GM12872 (cell line): ENCODE measurements at regions not wholly inside any gene's neighbourhood (a gene's known extent, or its start where the extent isn't known, plus 50 kb on each side); places are given as distances from the start of the nearest gene placed in this dataset.

Source experiments
- TF ChIP-seq, protein P1 (sequence below): IDR thresholded peaks from 3 replicates; pipeline ENCODE4 v1.5.1; 2011; ENCODE audit warnings: low read depth, mild to moderate bottlenecking, low read length, moderate library complexity; ENCODE audit not compliant: insufficient read depth

DNA sequence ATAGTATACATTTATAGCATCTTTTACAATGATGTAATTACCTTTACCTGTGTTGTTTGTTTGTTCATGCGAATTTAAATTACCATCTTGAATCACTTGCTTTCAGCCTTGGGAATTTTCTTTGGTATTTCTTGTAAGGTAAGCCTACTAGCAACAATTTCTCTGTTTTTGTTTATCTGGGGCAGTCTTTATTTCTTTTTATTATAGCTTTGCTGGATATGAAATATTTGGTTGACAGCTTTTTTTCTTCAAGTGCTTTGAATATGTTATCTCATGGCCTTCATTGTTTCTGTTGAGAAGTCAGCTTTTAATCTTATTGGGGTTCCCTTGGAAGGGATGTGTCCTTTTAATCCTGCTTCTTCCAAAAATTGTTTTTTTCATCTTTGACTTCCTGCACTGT is 292.8 kb upstream of the EDA2R start:
- TF ChIP-seq, protein P1, sequence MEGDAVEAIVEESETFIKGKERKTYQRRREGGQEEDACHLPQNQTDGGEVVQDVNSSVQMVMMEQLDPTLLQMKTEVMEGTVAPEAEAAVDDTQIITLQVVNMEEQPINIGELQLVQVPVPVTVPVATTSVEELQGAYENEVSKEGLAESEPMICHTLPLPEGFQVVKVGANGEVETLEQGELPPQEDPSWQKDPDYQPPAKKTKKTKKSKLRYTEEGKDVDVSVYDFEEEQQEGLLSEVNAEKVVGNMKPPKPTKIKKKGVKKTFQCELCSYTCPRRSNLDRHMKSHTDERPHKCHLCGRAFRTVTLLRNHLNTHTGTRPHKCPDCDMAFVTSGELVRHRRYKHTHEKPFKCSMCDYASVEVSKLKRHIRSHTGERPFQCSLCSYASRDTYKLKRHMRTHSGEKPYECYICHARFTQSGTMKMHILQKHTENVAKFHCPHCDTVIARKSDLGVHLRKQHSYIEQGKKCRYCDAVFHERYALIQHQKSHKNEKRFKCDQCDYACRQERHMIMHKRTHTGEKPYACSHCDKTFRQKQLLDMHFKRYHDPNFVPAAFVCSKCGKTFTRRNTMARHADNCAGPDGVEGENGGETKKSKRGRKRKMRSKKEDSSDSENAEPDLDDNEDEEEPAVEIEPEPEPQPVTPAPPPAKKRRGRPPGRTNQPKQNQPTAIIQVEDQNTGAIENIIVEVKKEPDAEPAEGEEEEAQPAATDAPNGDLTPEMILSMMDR: no peak

DNA sequence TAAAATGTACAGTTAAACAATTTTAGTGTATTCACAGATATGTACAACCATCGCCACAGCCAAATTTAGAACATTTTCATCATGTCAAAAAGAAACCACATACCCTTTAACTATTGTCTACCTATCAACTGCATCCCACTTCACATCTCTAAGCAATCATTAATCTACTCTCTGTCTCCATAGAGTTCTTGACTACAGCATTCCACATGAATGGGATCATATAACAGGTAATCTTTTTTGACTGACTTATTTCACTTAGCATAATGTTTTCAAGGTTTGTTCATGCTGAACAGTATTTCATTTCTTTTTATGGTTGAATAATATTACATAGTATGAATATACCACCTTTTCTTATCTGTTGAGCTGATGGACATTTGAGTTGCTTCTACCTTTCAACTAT is 281.4 kb upstream of the EDA2R start:
- TF ChIP-seq, protein P1: no peak

DNA sequence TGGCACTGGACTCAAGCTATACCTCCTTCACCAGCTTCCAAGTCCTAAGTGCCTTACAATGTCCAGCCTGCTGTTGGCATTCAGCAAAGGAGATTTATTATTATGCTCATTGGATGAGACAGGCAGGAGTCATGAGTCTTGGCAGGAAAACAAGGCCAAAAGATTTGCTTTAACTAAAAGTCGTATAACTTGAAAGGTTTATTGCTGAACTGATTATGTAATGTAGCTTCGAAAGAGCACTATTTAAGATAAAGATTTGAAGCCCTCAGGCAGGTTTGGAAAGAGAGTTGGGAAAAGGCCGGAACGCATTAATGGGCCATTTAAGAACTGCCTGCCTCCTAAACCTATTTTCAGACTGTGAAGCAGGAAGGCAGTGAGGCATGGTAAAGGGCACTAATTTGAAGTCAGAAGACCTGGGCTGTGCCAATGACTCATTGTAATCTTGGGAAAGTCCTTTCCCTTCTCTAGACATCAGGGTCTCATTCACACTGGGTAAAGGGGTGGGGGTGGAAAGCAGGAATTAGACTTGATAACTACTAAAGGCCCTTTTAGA is 280.5 kb upstream of the EDA2R start:
- TF ChIP-seq, protein P1: no peak

DNA sequence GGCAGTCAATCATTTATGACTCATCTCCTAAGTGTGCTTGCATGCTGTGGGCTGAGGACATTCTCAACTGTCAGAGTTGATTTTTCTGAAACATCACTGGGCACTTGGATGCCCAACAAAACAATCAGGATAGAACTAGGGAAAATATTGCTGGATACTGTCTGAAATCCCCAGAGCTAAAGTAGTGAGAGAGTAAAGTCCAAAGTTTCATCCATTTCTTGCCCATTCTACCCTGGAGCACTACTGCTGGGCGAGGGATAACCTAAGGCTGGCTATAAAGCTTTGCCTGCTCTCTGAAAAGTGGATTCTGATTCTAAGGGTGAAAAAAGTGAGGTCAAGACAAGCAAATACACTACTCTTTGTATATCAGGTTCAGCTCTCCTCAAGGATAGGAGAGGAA is 279.6 kb upstream of the EDA2R start:
- TF ChIP-seq, protein P1: no peak

DNA sequence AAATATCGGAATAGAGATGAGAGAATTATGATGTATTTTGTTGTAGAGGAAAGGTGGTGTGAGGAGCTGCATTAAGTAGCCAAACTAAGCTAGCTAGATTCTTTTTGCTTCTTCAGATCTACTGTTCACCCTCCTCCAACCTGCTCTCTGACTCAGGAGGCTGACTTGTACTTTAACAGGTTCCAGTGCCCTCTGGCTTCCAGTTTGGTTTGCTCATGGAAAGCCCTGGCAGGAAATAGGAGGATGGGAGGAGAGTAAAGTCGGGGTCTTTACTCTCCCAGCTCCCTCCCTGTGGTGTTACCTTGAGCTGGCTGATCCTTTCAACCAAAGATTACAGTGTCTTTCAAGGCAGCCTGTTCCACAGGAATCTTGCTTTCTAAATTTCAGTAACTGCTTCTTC is 277.0 kb upstream of the EDA2R start:
- TF ChIP-seq, protein P1: no peak

DNA sequence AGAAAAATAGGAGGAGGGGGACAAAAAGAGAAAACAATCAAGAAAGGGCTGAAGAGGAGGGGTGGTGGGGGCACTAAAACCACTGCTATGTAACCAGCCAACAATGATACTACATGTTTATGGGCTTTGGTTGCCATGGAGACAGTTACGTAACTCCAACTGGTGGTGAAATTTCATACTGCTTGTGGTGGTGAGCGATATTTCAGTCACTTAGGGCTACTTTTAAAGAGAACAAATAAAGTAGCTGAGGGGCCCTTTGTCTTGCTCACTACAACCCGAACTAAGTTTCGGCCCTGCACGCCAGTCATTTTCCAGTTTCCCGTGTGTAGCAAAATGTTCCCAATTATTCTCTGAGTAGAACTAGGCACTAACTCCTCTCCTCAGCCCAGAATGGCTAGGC is 275.2 kb upstream of the EDA2R start:
- TF ChIP-seq, protein P1: no peak

DNA sequence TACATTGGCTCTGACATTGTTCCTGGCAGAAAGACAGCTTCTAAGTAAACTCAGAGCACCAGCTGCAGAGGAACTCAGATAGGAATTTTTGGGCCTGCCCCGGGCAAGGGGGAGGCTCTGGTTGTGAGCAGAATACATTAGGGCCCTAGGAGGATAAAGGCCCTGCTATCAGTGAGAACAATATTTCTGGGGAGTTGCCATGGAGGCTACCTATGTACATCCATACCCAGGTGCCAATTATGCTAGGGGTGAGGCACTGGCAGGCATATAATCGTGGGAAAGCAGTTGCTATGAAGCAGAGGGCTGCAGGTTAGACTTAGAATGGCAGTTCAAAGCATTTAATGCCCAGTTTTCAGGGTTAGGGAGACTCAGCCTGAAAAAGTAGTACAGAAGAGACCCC is 273.5 kb upstream of the EDA2R start:
- TF ChIP-seq, protein P1: no peak
